HFF-Myc (cell line): ENCODE measurements at regions not wholly inside any gene's neighbourhood (a gene's known extent, or its start where the extent isn't known, plus 50 kb on each side); places are given as distances from the start of the nearest gene placed in this dataset.
"Not testable (repeated sequence)": the region's sequence is repeated elsewhere in the genome, so short reads cannot be mapped to it uniquely, and the experiment has no call there.

Experiments used
- DNase-seq: peaks from one replicate; pipeline ENCODE4 v3.0.0-alpha.2; 2011; ENCODE audit warnings: low read depth; ENCODE audit errors: extremely low read depth
- H3K4me3 ChIP-seq: replicated peaks from 2 replicates; pipeline ENCODE4 v1.5.1; 2011; ENCODE audit warnings: low read depth, mild to moderate bottlenecking, control low read depth, low read length
- CTCF ChIP-seq: IDR thresholded peaks from 2 replicates; pipeline ENCODE4 v1.5.1; 2012; ENCODE audit warnings: mild to moderate bottlenecking, low read depth, low read length, control low read depth; ENCODE audit errors: missing control alignments

GRCh38 chr5:91457681-91458058 is 74.6 kb upstream of the ARRDC3 start:
- H3K4me3 ChIP-seq, result no peak overlapping the region
- no peak for TF ChIP-seq CTCF
- DNase-seq, result no peak

- no peak for TF ChIP-seq CTCF
- DNase-seq, result no peak
- H3K4me3 ChIP-seq, result no peak overlapping the region
Measured at GRCh38 chr5:91456928-91457680, 74.0 kb upstream of the ARRDC3 start.

GRCh38 chr5:91449083-91449482 is 66.0 kb upstream of the ARRDC3 start:
- H3K4me3 ChIP-seq, result no peak overlapping the region
- no peak for DNase-seq
- no peak for TF ChIP-seq CTCF

GRCh38 chr5:91448079-91448478 is 65.0 kb upstream of the ARRDC3 start:
- DNase-seq, H3K4me3 ChIP-seq: not testable (repeated sequence)

GRCh38 chr5:91446880-91447279 is 63.8 kb upstream of the ARRDC3 start:
- not testable (repeated sequence) for DNase-seq, H3K4me3 ChIP-seq

DNA sequence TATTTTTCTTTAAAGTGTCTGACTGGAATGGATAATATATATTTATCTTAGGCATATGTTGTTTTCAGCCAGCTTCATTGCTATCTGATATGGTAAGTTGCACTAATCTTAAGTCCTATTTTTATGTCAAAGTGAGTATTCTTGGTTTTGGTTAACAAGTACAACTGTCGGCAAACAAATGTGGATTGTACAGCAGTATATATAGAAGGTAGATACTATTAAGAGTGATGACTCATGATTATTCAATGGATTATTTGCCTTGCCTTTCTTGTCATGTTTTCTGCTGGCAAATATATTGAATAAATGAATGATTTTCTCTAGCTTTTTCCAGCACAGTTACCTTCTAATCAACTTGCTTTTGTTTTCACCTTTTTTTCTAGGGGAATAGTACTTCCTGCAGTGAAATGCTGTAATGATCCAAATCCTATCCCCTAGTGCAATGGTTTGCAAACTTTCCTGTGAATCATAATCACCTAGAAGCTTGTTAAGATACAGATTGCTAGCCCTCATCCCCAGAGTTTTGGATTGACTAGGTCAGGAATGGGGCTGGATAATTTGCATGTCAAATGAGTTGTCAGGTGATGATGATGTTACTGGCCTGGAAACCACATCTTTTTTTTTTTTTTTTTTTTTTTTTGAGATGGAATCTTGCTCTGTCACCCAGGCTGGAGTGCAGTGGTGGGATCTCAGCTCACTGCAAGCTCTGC is 60.8 kb upstream of the ARRDC3 start:
- no peak for DNase-seq
- no peak for TF ChIP-seq CTCF
- H3K4me3 ChIP-seq, result no peak overlapping the region

GRCh38 chr5:91443023-91443422 is 59.9 kb upstream of the ARRDC3 start:
- TF ChIP-seq CTCF, result no peak
- DNase-seq, result peak; percentile 20
- H3K4me3 ChIP-seq, result no peak overlapping the region

DNA sequence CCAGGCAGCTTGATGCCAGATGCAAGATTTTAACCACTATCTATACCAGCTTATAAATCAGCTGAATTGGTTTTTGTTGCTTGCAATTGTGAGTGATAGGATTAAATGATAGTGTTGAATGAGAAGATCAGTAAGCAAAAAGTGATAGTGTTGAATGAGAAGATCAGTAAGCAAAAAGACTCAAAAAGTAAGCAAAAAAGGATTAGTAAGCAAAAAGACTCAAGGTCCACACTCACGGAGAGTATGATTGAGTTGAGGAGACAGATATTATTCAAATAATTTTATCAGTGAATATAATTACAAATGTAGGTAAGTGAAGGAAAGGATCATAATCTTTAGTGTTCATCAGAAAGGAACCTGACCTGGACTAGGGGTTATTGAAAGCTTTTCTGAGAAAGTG is 58.0 kb upstream of the ARRDC3 start:
- no peak for TF ChIP-seq CTCF
- H3K4me3 ChIP-seq, result no peak overlapping the region
- DNase-seq, result no peak
